OCI-LY7 (cell line): ENCODE measurements at regions not wholly inside any gene's neighbourhood (a gene's known extent, or its start where the extent isn't known, plus 50 kb on each side); places are given as distances from the start of the nearest gene placed in this dataset.

Experiments used
- BruUV-seq: library from RNA; stranded (reverse); fragments of 400-500 nt; replicated peaks from 2 replicates; lab custom pipeline; 2021; lab: Mats Ljungman, UMichigan
- CTCF ChIA-PET: fragments of 300-600 bp; sonication (Branson Sonifier 250); formaldehyde crosslinking; loops from one replicate; lab custom pipeline; 2022; ENCODE audit warnings: antibody characterized with exemption; ENCODE audit not compliant: unreplicated experiment; lab: Charles Lee
- POLR2A ChIA-PET: fragments of 300-600 bp; sonication (Branson Sonifier 250); formaldehyde crosslinking; loops from one replicate; lab custom pipeline; 2022; ENCODE audit warnings: antibody characterized with exemption; lab: Charles Lee
- DNase-seq: peaks from one replicate; pipeline ENCODE4 v3.0.0-alpha.2; 2015; ENCODE audit warnings: low spot score
- H2AFZ ChIP-seq: fragments of 200-600 bp; sonication (generic), shearing (Covaris generic); 2 replicates; pipeline ENCODE4 v1.6.1; 2014; ENCODE audit warnings: mild to moderate bottlenecking, antibody characterized with exemption, low read length, moderate library complexity
- H3K27ac ChIP-seq: fragments of 200-600 bp; sonication (generic); 2 replicates; pipeline ENCODE4 v1.5.1; 2014; ENCODE audit warnings: mixed run types, low read depth, mild to moderate bottlenecking, moderate library complexity, low read length, inconsistent platforms; ENCODE audit not compliant: poor library complexity, severe bottlenecking
- H3K36me3 ChIP-seq: fragments of 200-600 bp; sonication (generic); 2 replicates; pipeline ENCODE4 v1.6.1; 2014; ENCODE audit warnings: mild to moderate bottlenecking, antibody characterized with exemption, low read length, moderate library complexity, mixed read lengths; ENCODE audit not compliant: insufficient read depth
- H3K4me1 ChIP-seq: fragments of 200-600 bp; sonication (generic); 2 replicates; pipeline ENCODE4 v1.5.1; 2014; ENCODE audit warnings: mild to moderate bottlenecking, low read length; ENCODE audit not compliant: insufficient read depth, poor library complexity, severe bottlenecking
- H3K4me2 ChIP-seq: fragments of 200-600 bp; sonication (generic); 2 replicates; pipeline ENCODE4 v1.6.1; 2014; ENCODE audit warnings: mild to moderate bottlenecking, low read length
- H3K4me3 ChIP-seq: fragments of 200-600 bp; sonication (generic); 2 replicates; pipeline ENCODE4 v1.5.1; 2014; ENCODE audit warnings: mild to moderate bottlenecking, low read depth, low read length; ENCODE audit not compliant: poor library complexity, severe bottlenecking
- H3K79me2 ChIP-seq: fragments of 200-600 bp; sonication (generic); 2 replicates; pipeline ENCODE4 v1.6.1; 2016; ENCODE audit warnings: low read depth, mild to moderate bottlenecking, low read length, moderate library complexity, mixed read lengths; ENCODE audit not compliant: insufficient read depth
- H3K9me2 ChIP-seq: fragments of 200-600 bp; sonication (generic); 2 replicates; pipeline ENCODE4 v1.6.1; 2016; ENCODE audit warnings: mild to moderate bottlenecking, low read length, mixed read lengths; ENCODE audit not compliant: insufficient read depth
- H3K9me3 ChIP-seq: fragments of 200-600 bp; sonication (generic); 2 replicates; pipeline ENCODE4 v1.6.1; 2014; ENCODE audit warnings: mild to moderate bottlenecking, mixed run types, low read length, mixed read lengths
- H4K20me1 ChIP-seq: fragments of 200-600 bp; sonication (generic); 2 replicates; pipeline ENCODE4 v1.6.1; 2014; ENCODE audit warnings: mild to moderate bottlenecking, antibody characterized with exemption, low read length, moderate library complexity, mixed read lengths; ENCODE audit not compliant: insufficient read depth
- EZH2phosphoT487 ChIP-seq: fragments of 200-600 bp; sonication (generic); IDR thresholded peaks from 2 replicates; pipeline ENCODE4 v1.6.1; 2018; ENCODE audit warnings: low read depth, borderline replicate concordance, mild to moderate bottlenecking, mixed run types, antibody characterized with exemption, low read length, moderate library complexity, mixed read lengths
- intact Hi-C: fragments of 100-400 bp; cut with micrococcal nuclease; formaldehyde crosslinking; loops from one replicate; pipeline ENCODE4 v1.10.0; 2022; ENCODE audit not compliant: unreplicated experiment
- TF ChIP-seq, protein P1 (sequence below): fragments of 200-600 bp; sonication (generic); conservative IDR thresholded peaks from 2 replicates; pipeline ENCODE4 v1.5.1; 2014; ENCODE audit warnings: mild to moderate bottlenecking, antibody characterized with exemption, low read length, moderate library complexity, mixed read lengths

DNA sequence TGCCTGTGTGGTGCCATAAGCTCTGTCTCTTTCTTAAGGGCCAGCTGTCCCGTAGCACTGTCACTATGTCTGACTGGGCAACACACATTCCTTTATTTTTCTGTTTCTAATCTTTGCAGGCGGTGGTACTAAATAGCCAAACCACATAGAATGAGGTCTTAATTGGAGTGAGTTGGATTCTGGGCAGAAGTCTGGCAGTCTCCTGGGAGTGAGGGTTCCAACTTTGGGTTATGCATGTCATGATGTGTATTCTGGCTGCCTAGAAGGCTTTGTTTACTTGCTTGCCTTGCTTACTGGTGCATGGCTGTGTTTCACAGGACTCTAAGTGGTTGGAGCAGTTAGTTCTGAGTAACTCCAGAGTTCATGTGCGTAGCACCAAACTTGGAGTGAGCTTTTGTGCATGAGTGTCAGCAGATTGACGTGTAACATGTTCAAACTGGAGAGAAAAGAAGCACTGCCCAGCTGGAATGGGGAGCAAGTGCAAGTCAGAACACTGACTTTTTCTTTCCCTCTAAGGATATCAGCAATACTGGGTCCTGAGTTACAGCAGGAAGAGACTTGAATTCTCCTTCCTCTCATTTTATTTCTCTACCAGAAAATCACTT lies 185.8 kb downstream of the PCSK1 start:
- Histone ChIP-seq H3K9me3 (no peaks in the 10 kb centered on the region), H3K4me2 (no peak overlapping the region), H3K9me2 (no peaks in the 10 kb centered on the region), H3K79me2 (no peaks in the 10 kb centered on the region), H3K36me3 (no peaks in the 10 kb centered on the region), H3K4me1 (no peaks in the 10 kb centered on the region), H3K4me3 (no peak overlapping the region), H4K20me1 (no peaks in the 10 kb centered on the region), H3K27ac (no peak overlapping the region), H2AFZ (no peak overlapping the region)
- ChIA-PET POLR2A (interaction anchor here (0.5 kb wide), 1 partner anchor 1166 kb away, joined by 3 read pairs; no protein-coding TSS in a partner anchor), CTCF (no interaction called here)
- TF ChIP-seq, protein P1, sequence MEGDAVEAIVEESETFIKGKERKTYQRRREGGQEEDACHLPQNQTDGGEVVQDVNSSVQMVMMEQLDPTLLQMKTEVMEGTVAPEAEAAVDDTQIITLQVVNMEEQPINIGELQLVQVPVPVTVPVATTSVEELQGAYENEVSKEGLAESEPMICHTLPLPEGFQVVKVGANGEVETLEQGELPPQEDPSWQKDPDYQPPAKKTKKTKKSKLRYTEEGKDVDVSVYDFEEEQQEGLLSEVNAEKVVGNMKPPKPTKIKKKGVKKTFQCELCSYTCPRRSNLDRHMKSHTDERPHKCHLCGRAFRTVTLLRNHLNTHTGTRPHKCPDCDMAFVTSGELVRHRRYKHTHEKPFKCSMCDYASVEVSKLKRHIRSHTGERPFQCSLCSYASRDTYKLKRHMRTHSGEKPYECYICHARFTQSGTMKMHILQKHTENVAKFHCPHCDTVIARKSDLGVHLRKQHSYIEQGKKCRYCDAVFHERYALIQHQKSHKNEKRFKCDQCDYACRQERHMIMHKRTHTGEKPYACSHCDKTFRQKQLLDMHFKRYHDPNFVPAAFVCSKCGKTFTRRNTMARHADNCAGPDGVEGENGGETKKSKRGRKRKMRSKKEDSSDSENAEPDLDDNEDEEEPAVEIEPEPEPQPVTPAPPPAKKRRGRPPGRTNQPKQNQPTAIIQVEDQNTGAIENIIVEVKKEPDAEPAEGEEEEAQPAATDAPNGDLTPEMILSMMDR = no peak
- no peak for TF ChIP-seq EZH2phosphoT487
- no peak for DNase-seq
- intact Hi-C loops = no loop called here
- BruUV-seq = no TSS peak

DNA sequence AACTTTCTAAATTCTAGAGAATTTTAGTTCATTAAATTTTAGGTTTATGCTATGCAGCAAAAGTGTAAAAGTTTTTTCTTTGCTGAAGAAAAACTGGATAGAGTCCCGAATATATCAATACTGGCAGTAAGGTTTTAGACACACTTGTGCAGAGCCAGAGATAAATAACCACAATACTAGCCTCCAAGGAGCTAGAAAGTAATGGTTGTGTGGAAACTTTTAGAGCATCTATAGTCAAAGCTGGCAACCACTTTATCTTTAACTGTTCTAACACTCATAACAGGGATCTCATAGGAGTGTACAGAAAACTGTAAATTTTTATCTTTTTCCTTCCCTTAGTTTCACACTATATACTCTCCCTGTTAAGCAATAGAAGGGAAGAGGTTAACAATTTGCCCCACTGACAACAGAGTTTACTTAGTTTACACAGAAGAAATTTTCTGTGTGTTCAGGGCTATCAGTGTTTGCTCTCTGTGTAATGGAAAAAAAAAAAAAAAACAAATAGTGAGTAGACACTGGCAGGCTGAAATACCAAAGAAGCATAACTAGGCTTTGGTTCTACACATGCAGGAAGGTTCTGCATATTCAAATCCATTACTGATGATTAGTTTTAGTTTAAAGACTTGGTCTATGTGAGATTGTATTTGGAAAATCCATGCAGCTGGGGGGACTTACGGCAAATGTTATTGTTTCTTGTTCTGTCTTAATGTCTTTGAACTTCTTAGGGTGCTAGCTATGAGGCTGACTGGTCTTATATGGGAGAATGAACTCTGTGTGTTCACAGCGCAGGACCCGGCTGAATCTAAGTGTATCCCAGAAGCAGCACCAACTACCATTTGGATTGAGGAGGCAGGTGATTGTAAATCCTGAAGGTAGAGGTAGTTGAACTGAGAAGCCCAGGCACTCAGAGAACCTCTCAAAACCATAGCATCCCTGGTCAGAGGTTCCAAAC lies 187.6 kb downstream of the PCSK1 start:
- Histone ChIP-seq H3K36me3 (no peaks in the 10 kb centered on the region), H3K79me2 (no peaks in the 10 kb centered on the region), H3K9me2 (no peaks in the 10 kb centered on the region), H3K27ac (no peak overlapping the region), H3K9me3 (no peaks in the 10 kb centered on the region), H3K4me2 (no peak overlapping the region), H3K4me3 (no peak overlapping the region), H4K20me1 (no peaks in the 10 kb centered on the region), H2AFZ (no peak overlapping the region), H3K4me1 (no peaks in the 10 kb centered on the region)
- TF ChIP-seq, protein P1 = no peak
- TF ChIP-seq EZH2phosphoT487 = no peak
- ChIA-PET CTCF (no interaction called here), POLR2A (interaction anchor here (0.6 kb wide), 1 partner anchor 99 kb away, joined by 3 read pairs; no protein-coding TSS in a partner anchor)
- no TSS peak for BruUV-seq
- no peak for DNase-seq
- intact Hi-C loops = no loop called here
